HepG2 (cell line): ENCODE measurements at regions not wholly inside any gene's neighbourhood (a gene's known extent, or its start where the extent isn't known, plus 50 kb on each side); places are given as distances from the start of the nearest gene placed in this dataset.

ENCODE experiments used
- ATAC-seq: fragments of 200-7000 bp; cut with Tn5 transposase; 3 replicates; pipeline ENCODE4 v1.9.1; 2020; ENCODE audit warnings: mild to moderate bottlenecking, moderate library complexity
- BruUV-seq: library from RNA; stranded (reverse); fragments of 400-500 nt; replicated peaks from 2 replicates; lab custom pipeline; 2021; lab: Mats Ljungman, UMichigan
- CTCF ChIA-PET: fragments of 300-600 bp; formaldehyde crosslinking; extraction: SDS; loops from one replicate; lab custom pipeline; 2021; ENCODE audit warnings: low total read pairs, inconsistent platforms, low intra/inter-chr PET ratio; lab: Yijun Ruan, JAX
- POLR2A ChIA-PET: fragments of 350-600 bp; sonication (Branson Sonifier 250); formaldehyde crosslinking; loops from one replicate; lab custom pipeline; 2020; ENCODE audit warnings: antibody characterized with exemption, inconsistent platforms; lab: Yijun Ruan, JAX
- DNase-seq: peaks from one replicate; pipeline ENCODE4 v3.0.0-alpha.2; 2015; ENCODE audit warnings: low spot score
- FAIRE-seq: peaks from 3 replicates; lab custom pipeline; 2011; peaks lifted over from hg19 to GRCh38; lab: Jason Lieb, UNC
- H2AFZ ChIP-seq: one replicate; pipeline ENCODE4 v1.6.1; 2011; ENCODE audit warnings: low read length, inconsistent platforms
- H3K27ac ChIP-seq: fragments of 300-600 bp; 3 replicates; pipeline ENCODE4 v1.8.0; 2011; ENCODE audit warnings: mixed run types, mild to moderate bottlenecking, mixed read lengths, low read length, inconsistent platforms; ENCODE audit not compliant: insufficient read depth; ENCODE audit errors: extremely low read length
- H3K27me3 ChIP-seq, 2 experiments: fragments of 200-600 bp in 1 of 2; 2 replicates in 1 of 2; 3 replicates in 1 of 2; pipeline versions ENCODE4 v1.6.0 to v1.8.0; 2011; ENCODE audit warnings: low read length in 2 of 2, mild to moderate bottlenecking in 2 of 2, moderate library complexity in 2 of 2, inconsistent platforms in 1 of 2; ENCODE audit not compliant: insufficient read depth in 2 of 2, control insufficient read depth in 1 of 2
- H3K36me3 ChIP-seq, 2 experiments: fragments of 200-600 bp in 1 of 2; replicated peaks in 1 of 2; 2 replicates in 1 of 2; 3 replicates in 1 of 2; pipeline versions ENCODE4 v1.5.1 to v1.8.0; 2011; ENCODE audit warnings: low read length in 2 of 2, inconsistent platforms in 1 of 2; ENCODE audit not compliant: insufficient read depth in 2 of 2, control insufficient read depth in 1 of 2
- H3K4me1 ChIP-seq: 2 replicates; pipeline ENCODE4 v1.5.1; 2012; ENCODE audit warnings: low read length, inconsistent platforms; ENCODE audit not compliant: insufficient read depth
- H3K4me2 ChIP-seq: 2 replicates; pipeline ENCODE4 v1.6.0; 2011; ENCODE audit warnings: low read depth, low read length, inconsistent platforms
- H3K4me3 ChIP-seq, 3 experiments: fragments of 200-600 bp in 1 of 3; sonication (generic), shearing (Covaris generic) in 1 of 3; replicated peaks in 1 of 3; 2 replicates each; pipeline ENCODE4 v1.5.1; 2011 to 2016; ENCODE audit warnings: low read length in 3 of 3, inconsistent platforms in 2 of 3, low read depth in 2 of 3, mild to moderate bottlenecking in 2 of 3, control low read depth in 1 of 3, mixed read lengths in 1 of 3; ENCODE audit not compliant: insufficient read depth in 1 of 3
- H3K79me2 ChIP-seq: one replicate; pipeline ENCODE4 v1.6.1; 2011; ENCODE audit warnings: low read length, inconsistent platforms; ENCODE audit not compliant: insufficient read depth
- H3K9ac ChIP-seq: 2 replicates; pipeline ENCODE4 v1.6.0; 2011; ENCODE audit warnings: mild to moderate bottlenecking, low read depth, low read length, inconsistent platforms; ENCODE audit not compliant: insufficient read depth
- H3K9me3 ChIP-seq: 2 replicates; pipeline ENCODE4 v1.5.1; 2012; ENCODE audit warnings: mild to moderate bottlenecking, low read length
- H4K20me1 ChIP-seq: 2 replicates; pipeline ENCODE4 v1.6.0; 2011; ENCODE audit warnings: inconsistent platforms, mild to moderate bottlenecking, low read length, moderate library complexity; ENCODE audit not compliant: insufficient read depth
- DPF2 ChIP-seq: sonication (generic); formaldehyde crosslinking; IDR thresholded peaks from 2 replicates; pipeline ENCODE4 v1.4.0; 2020; ENCODE audit warnings: mild to moderate bottlenecking, low read depth, missing genetic modification reagents, borderline replicate concordance
- FOXJ3 ChIP-seq: sonication (generic); formaldehyde crosslinking; IDR thresholded peaks from 2 replicates; pipeline ENCODE4 v1.4.0; 2020; ENCODE audit warnings: missing genetic modification reagents, mild to moderate bottlenecking, borderline replicate concordance
- KDM5B ChIP-seq: sonication (generic); formaldehyde crosslinking; IDR thresholded peaks from 2 replicates; pipeline ENCODE4 v1.4.0; 2020; ENCODE audit warnings: missing genetic modification reagents, mild to moderate bottlenecking, borderline replicate concordance
- KMT2A ChIP-seq: sonication (generic); formaldehyde crosslinking; IDR thresholded peaks from 2 replicates; pipeline ENCODE4 v1.4.0; 2020; ENCODE audit warnings: missing genetic modification reagents
- MTF1 ChIP-seq: sonication (generic); formaldehyde crosslinking; IDR thresholded peaks from 2 replicates; pipeline ENCODE4 v1.5.0; 2020; ENCODE audit warnings: missing genetic modification reagents
- MZF1 ChIP-seq: sonication (generic); formaldehyde crosslinking; IDR thresholded peaks from 2 replicates; pipeline ENCODE4 v1.8.1; 2023; ENCODE audit warnings: mild to moderate bottlenecking, missing genetic modification reagents, borderline replicate concordance
- NR1H2 ChIP-seq: sonication (generic); formaldehyde crosslinking; IDR thresholded peaks from 2 replicates; pipeline ENCODE4 v1.8.1; 2022; ENCODE audit warnings: low read depth, missing genetic modification reagents, borderline replicate concordance
- RARA ChIP-seq: IDR thresholded peaks from 2 replicates; pipeline ENCODE4 v1.6.1; 2016; ENCODE audit warnings: missing genetic modification reagents, missing compliant biosample characterization
- RARG ChIP-seq: sonication (generic); formaldehyde crosslinking; IDR thresholded peaks from 2 replicates; pipeline ENCODE4 v1.4.0; 2020; ENCODE audit warnings: low read depth, mild to moderate bottlenecking, missing genetic modification reagents
- RNF2 ChIP-seq: fragments of 450-650 bp; conservative IDR thresholded peaks from 2 replicates; pipeline ENCODE4 v1.6.1; 2016; ENCODE audit warnings: low read depth
- SNAPC4 ChIP-seq: sonication (generic); formaldehyde crosslinking; IDR thresholded peaks from 2 replicates; pipeline ENCODE4 v1.4.0; 2020; ENCODE audit warnings: mild to moderate bottlenecking, missing genetic modification reagents
- TOE1 ChIP-seq: sonication (generic); formaldehyde crosslinking; IDR thresholded peaks from 2 replicates; pipeline ENCODE4 v1.4.0; 2020; ENCODE audit warnings: mild to moderate bottlenecking, missing genetic modification reagents
- ZFP1 ChIP-seq: IDR thresholded peaks from 2 replicates; pipeline ENCODE4 v1.6.1; 2016
- ZNF224 ChIP-seq: sonication (generic); formaldehyde crosslinking; IDR thresholded peaks from 2 replicates; pipeline ENCODE4 v1.5.0; 2020; ENCODE audit warnings: mild to moderate bottlenecking, missing genetic modification reagents
- ZNF430 ChIP-seq: sonication (generic); formaldehyde crosslinking; IDR thresholded peaks from 2 replicates; pipeline ENCODE4 v1.9.0; 2021; ENCODE audit warnings: mild to moderate bottlenecking, missing genetic modification reagents
- WGBS: methylation state at CpG from one replicate; pipeline ENCODE4 v1.1.6; 2017; ENCODE audit warnings: low lambda C conversion rate; 5-methylcytosine and 5-hydroxymethylcytosine counted together
- in situ Hi-C: cut with HindIII; loops from 2 replicates; pipeline ENCODE4 v1.10.0; 2017; ENCODE audit warnings: low pct_unique_long_range_greater_than_20kb; ENCODE audit not compliant: extremely low pct_ligation_motif_present
- intact Hi-C: fragments of 100-400 bp; cut with micrococcal nuclease; formaldehyde crosslinking; loops from one replicate; pipeline ENCODE4 v1.10.0; 2022; ENCODE audit not compliant: unreplicated experiment

- ChIA-PET CTCF (no interaction called here), POLR2A (no interaction called here)
- no peaks in the 10 kb centered on the region for H3K36me3 ChIP-seq
- peaks cover 12% of the 10 kb centered on the region; the same call in 1 of the 2 replicates for H3K4me1 ChIP-seq
- no peak overlapping the region for H3K9ac ChIP-seq
- in situ Hi-C loops (no loop called here), intact Hi-C loops (no loop called here)
- no TSS peak for BruUV-seq
- no peak overlapping the region for H3K27ac ChIP-seq
- no peaks in the 10 kb centered on the region for H3K79me2 ChIP-seq
- no peaks in the 10 kb centered on the region for H3K9me3 ChIP-seq
- DNase-seq: no peak
- no peak overlapping the region for H3K4me2 ChIP-seq
- ATAC-seq: no peak
- FAIRE-seq: no peak
- TF ChIP-seq KMT2A (CRISPR knock-in tag) (no peak), TOE1 (CRISPR knock-in tag) (no peak), KDM5B (CRISPR knock-in tag) (no peak), MZF1 (CRISPR knock-in tag) (no peak), RARA (no peak), DPF2 (CRISPR knock-in tag) (no peak), RNF2 (no peak), RARG (CRISPR knock-in tag) (no peak), FOXJ3 (CRISPR knock-in tag) (no peak)
- no peak overlapping the region for H2AFZ ChIP-seq
- no peak overlapping the region for H3K4me3 ChIP-seq
- H4K20me1 ChIP-seq: no peaks in the 10 kb centered on the region
- H3K27me3 ChIP-seq: no peaks in the 10 kb centered on the region
Observed at GRCh38 chr4:79213010-79213409, 112.9 kb downstream of the NAA11 start.

- Histone ChIP-seq H4K20me1 (no peaks in the 10 kb centered on the region), H3K36me3 (no peaks in the 10 kb centered on the region), H3K4me3 (no peak overlapping the region), H2AFZ (no peak overlapping the region), H3K27me3 (no peaks in the 10 kb centered on the region), H3K27ac (no peak overlapping the region), H3K4me1 (peaks cover 12% of the 10 kb centered on the region; the same call in 1 of the 2 replicates), H3K9ac (no peak overlapping the region), H3K9me3 (no peaks in the 10 kb centered on the region), H3K79me2 (no peaks in the 10 kb centered on the region), H3K4me2 (no peak overlapping the region; the same call in 1 of the 2 replicates)
- intact Hi-C loops (no loop called here), in situ Hi-C loops (no loop called here)
- no peak for FAIRE-seq
- no peak for ATAC-seq
- ChIA-PET CTCF (no interaction called here), POLR2A (no interaction called here)
- 4% methylated on average over 4 of the region's 4 CpGs for WGBS
- BruUV-seq: no TSS peak
- no peak for DNase-seq
- TF ChIP-seq DPF2 (CRISPR knock-in tag): no peak
- TF ChIP-seq ZFP1 (CRISPR knock-in tag): no peak
- no peak for TF ChIP-seq ZNF224 (CRISPR knock-in tag)
- TF ChIP-seq MTF1 (CRISPR knock-in tag): no peak
- TF ChIP-seq SNAPC4 (CRISPR knock-in tag): no peak
- TF ChIP-seq ZNF430 (CRISPR knock-in tag): no peak
- TF ChIP-seq NR1H2 (CRISPR knock-in tag): no peak
Observed at GRCh38 chr4:79212311-79212710, 113.5 kb downstream of the NAA11 start.
